NOMO-1 (cell line): ENCODE measurements at regions not wholly inside any gene's neighbourhood (a gene's known extent, or its start where the extent isn't known, plus 50 kb on each side); places are given as distances from the start of the nearest gene placed in this dataset.

Experiments used
- DNase-seq, 2 experiments: peaks; one replicate each; lab custom pipeline; 2025; ENCODE audit not compliant: unreplicated experiment in 2 of 2; lab: John Stamatoyannopoulos, UW

DNA sequence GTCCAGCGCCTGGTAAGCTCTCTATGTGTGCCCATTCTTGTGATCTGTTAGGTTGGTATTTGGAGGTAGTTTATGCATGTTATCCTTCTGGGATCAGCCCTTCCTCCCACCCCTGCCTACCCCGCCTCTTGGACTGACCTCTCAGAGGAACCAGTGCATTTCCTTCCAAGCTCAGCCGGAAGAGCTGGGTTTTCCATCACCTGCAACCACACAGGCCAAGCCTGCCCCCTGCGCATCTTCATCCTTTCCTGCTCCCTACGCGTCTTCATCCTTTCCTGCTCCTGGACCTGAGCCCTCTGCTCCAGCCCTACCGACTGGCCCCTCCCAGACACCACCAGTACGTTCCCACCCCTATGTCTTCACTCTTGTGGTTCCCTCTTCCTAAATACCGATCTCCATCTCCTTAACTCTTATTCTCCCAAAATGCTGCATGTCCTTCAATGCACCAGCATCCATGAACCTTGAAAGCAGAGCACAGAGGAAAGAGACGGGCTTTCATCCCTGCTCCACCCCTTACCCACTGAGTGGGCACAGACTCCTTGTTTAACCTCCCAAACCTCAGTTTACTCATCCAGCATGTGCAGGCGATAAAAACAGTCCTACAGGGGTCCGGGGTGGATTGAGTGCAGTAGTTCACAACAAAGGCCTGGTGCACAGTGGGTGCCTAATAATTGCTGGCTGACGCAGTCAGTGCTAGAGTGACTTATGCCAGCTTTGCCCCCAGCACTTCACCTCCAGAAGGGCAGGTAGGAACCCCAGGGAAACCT is 526.3 kb downstream of the MATN1 start:
- DNase-seq = no peak

DNA sequence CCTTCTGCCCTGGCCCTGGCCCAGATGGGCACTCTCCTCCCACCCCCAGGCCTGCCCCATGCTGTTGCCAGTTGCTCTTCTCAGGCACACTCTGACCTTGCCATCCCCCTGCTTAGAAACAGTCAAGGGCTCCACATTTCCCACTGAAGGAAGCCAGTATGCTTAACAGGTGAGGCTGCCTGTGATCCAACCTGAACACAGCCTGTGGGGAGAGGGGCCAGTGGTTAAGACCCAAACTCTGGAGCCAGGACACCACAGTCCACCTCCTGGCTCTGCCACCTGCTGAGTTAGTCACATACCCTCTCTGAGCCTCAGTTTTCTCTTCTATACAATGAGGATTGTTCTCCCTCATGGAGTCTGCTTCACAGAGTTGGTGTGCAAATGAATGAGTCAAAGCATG is 526.9 kb downstream of the MATN1 start:
- no peak for DNase-seq

DNA sequence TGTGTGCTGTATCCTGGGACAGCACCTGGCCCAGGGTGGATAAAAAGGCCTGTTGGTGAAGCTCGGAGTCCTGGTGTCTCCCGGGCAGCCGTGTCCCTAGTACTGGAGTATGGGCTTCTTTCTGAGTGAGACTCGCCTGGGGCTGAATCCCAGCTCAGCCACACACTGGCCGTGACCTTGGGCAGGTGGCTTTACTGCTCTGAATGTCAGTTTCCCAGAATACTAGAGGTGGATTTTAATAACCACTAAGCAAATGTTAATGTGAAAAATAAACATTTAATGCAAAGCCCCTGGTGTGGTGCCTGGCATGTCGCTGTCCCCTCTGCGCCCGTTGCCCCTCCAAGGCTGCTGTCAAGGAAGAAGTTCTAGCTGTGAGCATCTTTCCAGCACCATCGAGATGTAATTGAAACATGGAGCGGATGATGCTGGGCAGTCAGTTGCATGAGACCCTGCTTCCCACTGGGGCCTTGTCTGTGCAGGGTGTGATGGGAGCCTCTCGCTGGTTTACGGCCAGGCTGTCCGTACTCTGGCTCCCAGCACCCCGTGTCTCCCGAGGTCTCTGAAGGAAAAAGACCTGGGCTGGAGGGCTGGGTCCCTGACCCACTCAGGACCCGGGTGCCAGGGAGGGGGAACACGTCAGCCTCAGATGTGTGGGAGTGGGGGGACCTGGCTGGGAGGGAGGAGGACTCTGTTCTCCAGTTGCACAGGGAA is 527.8 kb downstream of the MATN1 start:
- DNase-seq = no peak

DNA sequence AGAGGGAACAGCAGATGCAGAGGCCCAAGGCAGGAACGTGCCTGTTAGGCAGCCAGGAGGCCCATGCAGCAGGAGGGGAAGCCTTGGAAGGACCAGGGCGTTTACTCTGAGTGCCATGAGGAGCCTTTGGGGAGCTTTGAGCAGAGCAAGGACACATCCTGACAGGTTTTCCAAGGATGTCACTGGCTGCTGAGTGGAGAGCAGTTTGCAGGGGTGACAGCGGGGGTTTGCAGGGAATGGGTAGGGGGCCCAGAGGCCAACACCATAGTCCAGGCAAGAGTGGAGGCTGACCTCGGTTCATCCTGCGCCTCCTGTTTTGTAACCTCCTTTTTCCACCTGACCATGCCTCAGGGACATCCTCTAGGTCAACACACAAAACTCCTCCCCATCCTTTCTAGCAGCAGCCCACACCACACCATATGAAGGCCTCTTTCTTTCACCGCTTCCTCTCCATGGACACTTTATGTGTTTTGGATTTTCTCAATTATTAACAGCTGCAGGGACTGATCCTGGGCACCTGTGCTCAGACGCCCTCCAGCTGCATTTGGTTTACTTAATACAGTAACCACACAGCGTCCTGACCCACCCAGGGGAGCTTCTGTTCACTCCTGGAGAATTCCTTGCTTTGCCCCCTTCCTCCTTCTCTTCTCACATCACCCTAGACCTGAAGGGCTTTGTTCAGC is 528.5 kb downstream of the MATN1 start:
- no peak for DNase-seq

DNA sequence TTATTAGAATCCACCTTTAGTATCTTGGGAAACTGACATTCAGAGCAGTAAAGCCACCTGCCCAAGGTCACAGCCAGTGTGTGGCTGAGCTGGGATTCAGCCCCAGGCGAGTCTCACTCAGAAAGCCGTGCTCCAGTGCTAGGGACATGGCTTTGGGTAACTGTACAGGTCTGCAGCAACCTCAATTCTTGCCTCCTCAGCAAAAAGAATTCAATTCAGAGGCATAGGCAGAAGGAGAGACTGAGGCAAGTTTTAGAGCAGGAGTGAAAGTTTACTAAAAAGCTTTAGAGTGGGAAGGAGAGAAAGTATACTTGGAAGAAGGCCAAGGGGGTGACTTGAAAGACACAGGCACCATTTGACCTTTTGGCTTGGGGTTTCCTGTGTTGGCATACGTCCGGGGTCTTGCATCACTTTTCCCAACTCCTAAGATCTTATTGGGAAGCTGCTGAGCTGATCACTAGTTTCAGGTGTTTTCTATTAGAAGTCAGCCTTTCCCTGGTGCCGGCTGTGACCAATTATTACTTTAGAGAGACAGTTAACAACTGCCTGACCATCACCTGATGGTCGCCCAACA is 529.3 kb downstream of the MATN1 start:
- DNase-seq = no peak

DNA sequence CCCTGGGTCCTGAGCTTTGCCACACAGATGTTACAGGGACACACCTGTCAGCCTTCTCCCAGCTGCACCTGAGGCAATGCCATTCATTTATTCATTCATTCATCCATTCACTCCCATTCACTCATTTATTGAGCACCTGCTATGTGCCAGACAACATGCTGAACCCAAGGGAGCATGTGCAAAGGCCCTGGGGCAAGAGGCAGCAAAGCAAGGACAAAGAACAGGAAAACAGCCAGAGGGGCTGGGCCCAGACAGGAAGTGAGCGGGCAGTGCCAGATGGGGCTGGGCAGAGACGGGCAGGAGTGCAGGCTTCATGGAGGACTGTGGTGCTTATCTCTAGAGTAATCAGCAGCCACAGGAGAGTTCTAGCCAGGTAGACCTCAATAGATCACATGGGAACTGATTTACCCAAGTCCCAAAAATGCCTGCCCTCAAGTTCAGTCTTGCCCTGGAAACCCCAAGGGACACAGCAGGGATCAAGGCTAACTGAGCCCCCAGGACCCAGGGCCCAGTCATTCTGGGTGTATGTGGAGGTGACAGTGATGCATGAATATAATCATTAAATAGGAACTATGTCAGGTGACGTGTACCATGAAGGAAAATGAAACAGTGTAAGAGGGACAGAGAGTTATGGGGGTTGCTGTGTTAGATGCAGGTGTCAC is 530.3 kb downstream of the MATN1 start:
- no peak for DNase-seq

DNA sequence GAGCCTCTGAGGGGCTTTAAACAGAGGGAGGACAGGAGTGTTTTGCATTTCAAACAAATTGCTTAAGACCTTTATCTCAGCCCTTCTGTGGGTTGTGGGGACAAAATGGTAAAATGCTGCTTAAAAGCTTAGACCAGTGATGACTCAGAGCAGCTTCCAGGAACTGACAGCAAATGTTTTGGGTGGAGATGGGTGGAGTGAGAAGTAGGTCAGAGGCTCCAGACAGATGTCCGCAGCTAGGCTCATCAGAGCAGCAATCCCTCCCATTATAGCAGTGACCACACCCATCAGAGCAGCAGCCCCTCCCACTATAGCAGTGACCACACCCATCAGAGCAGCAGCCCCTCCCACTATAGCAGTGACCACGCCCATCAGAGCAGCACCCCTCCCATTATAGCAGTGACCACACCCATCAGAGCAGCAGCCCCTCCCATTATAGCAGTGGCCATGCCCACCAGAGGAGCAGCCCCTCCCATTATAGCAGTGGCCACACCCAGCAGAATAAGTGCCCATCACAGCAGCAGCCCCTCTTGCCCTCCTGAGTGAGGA is 532.2 kb downstream of the MATN1 start:
- peak; percentile 35 to 40 for DNase-seq

DNA sequence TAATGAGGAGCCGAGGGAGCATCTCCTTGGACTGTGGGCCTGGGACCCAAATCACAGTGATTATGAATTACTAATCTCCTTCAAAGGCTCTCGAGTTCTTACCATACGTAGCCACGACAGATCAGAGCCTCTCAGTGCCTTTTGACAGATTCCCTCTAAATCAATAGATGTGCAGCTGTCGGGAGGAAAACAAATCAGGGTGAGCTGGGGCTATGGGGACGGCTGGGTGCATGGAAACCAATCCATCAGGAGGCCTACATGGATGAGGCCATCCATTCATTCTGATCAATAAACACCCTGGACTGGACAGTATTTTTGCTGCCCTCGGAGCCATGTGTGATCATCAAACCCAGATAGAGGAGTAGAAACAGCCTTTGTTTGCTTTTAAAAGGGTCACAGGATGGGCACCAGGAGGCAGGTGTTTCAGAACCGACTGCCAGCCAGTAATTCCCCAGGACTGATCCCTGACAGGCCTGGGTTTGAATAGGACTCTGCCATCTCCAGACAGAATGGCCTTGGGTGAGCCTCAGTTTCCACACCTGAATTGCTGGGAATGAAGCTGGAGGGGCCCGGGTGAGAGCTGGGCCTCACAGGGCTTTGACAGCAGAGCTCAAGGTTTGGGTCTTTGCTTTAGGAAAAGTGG is 532.8 kb downstream of the MATN1 start:
- DNase-seq = no peak

DNA sequence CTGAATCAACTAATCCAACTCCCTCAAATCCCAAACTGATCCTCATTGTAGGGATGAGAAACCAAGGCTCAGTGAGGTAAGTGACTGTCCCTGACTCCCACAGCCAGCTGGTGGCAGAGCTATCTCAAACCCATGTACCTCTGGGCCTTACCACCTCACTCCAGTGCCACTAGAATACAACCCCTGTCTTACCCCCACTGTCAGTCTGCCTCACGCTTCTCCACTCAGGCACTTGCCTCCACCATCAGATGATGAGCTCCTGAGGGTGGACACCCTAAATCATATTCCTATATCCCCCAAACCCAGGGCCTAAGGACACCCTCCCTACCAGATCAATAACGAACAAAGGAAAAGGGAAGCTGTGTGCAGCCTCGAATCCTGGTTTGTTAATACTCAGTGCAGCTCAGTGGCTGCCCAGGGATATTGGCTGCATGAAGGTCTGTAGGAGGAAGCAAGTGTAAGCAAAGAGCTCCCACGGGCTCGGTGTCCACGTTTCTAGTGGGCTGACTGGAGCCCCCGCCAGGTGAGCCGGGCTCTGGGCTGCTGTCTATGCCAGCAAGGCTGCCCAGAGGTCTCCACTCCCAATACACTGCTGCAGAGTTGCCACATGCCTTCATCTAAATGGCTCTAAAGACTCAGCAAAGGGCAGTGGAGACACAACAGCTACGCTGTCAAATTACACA is 533.4 kb downstream of the MATN1 start:
- DNase-seq = no peak

DNA sequence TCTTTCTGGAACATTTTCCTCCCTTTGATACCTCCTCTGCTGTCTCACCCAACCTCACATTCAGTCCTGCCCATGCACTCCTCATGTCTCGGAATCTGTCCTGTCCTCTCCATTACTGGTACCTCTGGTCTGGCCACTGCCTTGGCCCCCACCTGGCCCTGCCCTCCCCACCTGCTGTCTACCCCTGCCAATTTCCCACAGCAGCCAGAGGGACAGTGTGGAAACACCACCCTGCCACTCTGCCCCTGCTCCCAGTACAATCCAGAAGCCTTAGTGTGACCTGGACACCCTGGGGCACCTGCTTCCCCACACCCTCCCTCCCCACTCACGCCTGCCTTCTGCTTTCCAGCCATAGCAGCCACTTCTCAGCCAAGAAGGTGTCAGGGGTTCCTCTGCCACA is 534.4 kb downstream of the MATN1 start:
- DNase-seq = no peak

DNA sequence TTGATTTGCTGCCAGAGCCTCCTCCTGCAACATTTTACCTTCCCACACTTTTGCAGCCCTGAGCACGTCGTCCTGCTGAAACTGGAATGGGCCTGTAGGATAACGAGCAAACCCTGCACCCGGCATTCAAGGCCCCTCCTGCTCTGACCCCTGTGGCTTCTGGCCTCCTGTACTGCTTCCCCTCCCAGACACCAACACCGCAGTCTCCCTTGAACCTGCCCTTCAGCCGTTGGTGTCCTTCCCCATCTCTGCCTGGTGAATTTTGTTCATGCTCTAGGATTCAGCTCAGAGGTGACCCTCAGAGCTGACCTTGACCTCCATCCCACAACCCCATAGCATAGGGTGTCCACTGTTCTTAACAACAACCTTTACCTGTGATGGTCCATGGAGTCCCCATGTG is 535.1 kb downstream of the MATN1 start:
- no peak for DNase-seq

DNA sequence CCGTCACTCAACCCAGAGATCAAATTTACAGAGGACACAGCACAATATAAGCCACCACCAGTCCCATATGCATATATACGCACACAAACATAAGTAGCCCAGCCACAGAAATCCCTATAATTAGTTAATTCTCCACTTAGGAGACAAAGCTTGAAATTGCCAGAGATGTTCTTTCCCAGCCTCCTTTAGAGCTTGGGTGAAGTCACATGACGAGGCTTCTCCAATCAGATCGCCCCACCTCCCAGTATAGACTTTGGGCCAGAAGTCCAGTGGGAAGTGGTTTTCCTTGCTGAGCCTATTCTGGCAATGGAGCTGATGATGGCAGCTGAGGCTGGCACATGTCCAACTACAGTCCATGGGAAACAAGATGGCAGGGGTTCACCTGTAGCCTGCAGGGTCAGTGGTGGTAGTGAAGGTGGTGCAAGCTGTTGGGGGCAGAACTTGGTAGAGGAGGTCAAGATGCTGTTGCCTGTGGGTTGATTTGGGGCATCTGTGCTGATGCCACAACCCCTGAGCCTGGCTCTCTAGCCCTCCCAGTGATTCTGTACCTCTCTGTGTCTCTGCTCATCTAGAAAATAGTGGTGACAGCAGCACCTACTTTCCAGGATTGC is 535.9 kb downstream of the MATN1 start:
- DNase-seq = no peak

DNA sequence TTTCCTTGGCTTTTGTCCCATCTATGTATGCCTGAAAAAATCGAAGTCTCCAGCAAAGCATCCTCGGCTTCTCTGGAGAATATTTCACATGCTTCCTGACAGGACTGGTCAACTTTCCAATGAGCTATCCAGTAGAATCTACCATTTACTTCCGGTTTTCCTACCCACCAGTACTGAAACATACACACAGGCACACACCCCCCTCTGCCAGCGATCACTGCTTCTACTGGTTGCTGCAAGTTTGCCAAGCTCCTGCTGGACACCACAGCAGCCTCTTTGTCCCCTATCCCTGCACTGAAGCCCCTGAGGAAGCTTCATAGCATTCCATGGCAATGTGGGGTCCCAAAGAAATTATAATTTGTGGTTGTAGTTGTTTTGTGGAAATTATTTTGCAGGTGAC is 536.8 kb downstream of the MATN1 start:
- no peak for DNase-seq

DNA sequence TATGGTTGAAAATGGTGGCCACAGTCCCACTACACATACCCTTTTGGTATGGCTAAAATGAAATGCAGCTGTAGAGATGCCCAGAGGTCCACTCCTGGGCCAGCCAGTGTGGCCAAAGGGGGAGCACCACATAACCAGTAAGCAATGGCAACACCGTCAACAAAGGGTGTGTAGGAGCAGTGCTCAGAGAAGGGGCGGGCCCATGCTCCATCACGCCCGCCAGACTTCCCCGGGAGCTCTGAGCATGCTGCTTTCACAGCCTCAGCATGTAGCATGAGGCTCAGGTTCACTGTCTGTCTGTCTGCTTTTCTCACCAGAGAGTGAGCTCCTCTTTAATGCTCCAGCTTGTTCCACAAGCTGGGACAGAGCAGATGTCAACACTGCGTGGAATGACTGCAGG is 537.6 kb downstream of the MATN1 start:
- DNase-seq = no peak

DNA sequence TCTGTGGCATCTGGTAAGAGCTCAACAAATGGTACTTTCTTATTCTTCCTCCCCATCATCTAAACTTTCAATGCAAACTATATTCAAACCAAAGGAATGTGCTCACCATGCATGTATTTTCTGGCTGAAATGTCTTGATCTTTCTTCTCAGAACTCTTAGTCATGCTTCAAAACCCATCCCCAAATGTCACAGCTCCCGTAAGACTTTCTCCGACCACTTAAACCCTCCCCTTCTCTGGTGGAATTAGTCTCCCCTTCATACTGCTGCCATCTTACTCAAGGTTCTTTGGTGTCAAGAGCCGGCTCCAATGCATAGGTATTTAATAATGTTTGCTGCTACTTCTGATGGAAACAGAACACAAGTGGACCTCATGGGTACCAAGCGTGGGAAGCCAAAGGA is 538.1 kb downstream of the MATN1 start:
- DNase-seq = no peak

DNA sequence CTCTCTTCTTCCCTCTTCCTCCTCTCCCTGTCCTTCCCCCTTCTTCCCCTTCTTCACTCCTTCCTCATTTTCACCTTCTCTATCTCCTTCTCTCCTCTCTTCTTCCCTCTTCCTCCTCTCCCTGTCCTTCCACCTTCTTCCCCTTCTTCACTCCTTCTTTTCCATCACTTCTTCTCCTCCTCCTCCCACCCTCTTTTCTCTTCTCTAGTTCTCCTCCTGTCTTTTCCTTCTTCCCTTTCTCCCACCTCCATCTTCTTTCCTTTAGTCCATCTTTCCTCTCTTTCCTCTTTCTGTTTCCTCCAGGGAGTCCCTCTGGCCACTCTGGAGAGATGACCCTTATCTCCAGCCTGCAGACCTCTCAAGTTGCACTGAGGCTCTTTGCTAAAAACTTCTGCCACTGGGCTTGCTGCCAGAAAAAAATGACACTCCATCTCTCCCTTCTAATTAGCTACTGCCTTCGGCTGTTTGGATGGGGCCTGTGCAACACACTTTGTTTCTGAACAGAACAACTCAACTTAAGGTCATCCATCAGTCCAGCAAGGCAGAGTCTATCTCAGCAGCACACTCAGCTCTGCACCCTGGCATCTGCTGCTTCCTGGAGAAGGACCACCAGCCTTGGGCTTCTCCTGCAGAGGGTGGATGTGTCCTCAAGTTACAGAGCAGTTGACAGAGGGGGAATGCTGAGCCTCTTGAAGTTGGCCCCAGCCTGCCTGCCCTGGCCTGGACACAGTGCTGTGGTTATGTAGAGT is 538.8 kb downstream of the MATN1 start:
- no peak for DNase-seq

DNA sequence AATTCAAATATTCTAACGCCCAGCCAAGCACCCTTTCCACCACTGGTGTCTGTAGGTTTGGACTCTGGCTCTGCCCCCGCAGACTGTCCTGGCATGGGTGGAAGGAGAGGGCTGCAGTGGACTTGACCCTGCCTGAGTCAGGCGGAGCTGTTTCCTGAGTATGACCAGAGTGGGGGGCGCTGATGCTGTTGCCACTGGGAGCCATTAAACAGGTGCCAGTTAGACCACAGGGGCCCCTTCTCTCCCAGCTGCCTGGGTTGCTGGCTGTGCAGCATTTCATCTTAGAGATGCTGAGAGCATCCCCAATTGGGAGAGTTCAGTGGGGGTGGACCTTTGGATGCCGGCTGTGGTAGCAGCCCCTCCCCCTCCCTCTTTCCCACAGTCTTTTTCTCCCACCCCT is 539.5 kb downstream of the MATN1 start:
- DNase-seq = no peak

DNA sequence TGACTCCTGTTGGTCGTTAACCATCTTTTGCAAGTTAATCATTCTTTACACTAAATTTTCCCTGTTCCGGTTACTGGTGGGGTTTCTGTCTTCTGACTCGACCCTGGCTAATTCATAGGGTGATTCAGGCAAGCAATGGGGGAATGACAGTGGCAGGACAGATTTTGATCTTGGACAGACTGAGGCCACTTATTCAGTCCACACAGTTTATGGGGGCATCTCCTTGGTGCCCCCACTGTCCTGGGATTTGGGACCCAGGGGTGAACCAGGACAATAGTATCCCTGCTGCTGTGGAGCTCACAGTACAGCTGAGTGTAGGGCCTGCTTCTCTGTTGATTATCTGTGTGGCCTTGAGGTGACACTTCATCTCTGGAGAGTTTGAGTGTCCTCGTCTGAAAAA is 540.4 kb downstream of the MATN1 start:
- no peak for DNase-seq
